ENCODE measurements at regions not wholly inside any gene's neighbourhood (a gene's known extent, or its start where the extent isn't known, plus 50 kb on each side); places are given as distances from the start of the nearest gene placed in this dataset.

GRCh38 chr2:217356142-217356541 lies 496.3 kb upstream of the TNP1 start:
- Histone ChIP-seq H3K4me2 (ENCODE audit: control insufficient read depth, extremely low read depth, insufficient read depth, low read depth, low read length) (no peak overlapping the region), H3K27me3 (ENCODE audit: control insufficient read depth, extremely low read depth, insufficient read depth, low read length) (no peaks in the 10 kb centered on the region), H3K27ac (ENCODE audit: control insufficient read depth, insufficient read depth, low read length) (no peak overlapping the region), H3K4me1 (ENCODE audit: control insufficient read depth, extremely low read depth, insufficient read depth, low read length) (peaks cover 7% of the 10 kb centered on the region), H3K9ac (ENCODE audit: control insufficient read depth, extremely low read depth, insufficient read depth, low read length) (no peak overlapping the region), H3K9me1 (ENCODE audit: control insufficient read depth, extremely low read depth, insufficient read depth, low read length) (no peaks in the 10 kb centered on the region), H3K9me3 (ENCODE audit: control insufficient read depth, low read depth, low read length) (no peaks in the 10 kb centered on the region), H3K79me2 (ENCODE audit: control insufficient read depth, insufficient read depth, low read length) (no peaks in the 10 kb centered on the region), H3K36me3 (ENCODE audit: control insufficient read depth in 2 of 2, extremely low read depth in 1 of 2, insufficient read depth in 2 of 2, low read length in 2 of 2) (no peaks in the 10 kb centered on the region), H4K20me1 (ENCODE audit: control insufficient read depth, extremely low read depth, insufficient read depth, low read length) (no peaks in the 10 kb centered on the region), H2AFZ (ENCODE audit: control insufficient read depth, low read length) (no peak overlapping the region), H3K4me3 (ENCODE audit: control insufficient read depth in 2 of 3, extremely low read depth in 1 of 3, insufficient read depth in 2 of 3, low read depth in 1 of 3, low read length in 3 of 3) (no peak overlapping the region)
- TF ChIP-seq CTCF (optimal IDR thresholded peaks at IDR 0.05 in 1 of 3, IDR thresholded peaks at IDR 0.05 in 1 of 3, conservative IDR thresholded peaks at IDR 0.05 in 1 of 3; ENCODE audit: extremely low read depth in 1 of 3, insufficient read depth in 2 of 3, low read length in 3 of 3), result no peak
- no peak for TF ChIP-seq EZH2 (IDR thresholded peaks at IDR 0.05; ENCODE audit: low read length)
- FAIRE-seq, result no peak
- dilution Hi-C loops (cut with MboI; ENCODE audit: extremely low pct_ligation_motif_present, low sequenced_read_pairs), result no loop called here
- DNase-seq (ENCODE audit: low read depth, low spot score), result no peak

GRCh38 chr2:217353591-217353990 lies 493.7 kb upstream of the TNP1 start:
- DNase-seq (ENCODE audit: low read depth, low spot score) (no peak), FAIRE-seq (no peak)
- dilution Hi-C loops (cut with MboI; ENCODE audit: extremely low pct_ligation_motif_present, low sequenced_read_pairs), result no loop called here
- no peak overlapping the region for H2AFZ ChIP-seq (ENCODE audit: control insufficient read depth, low read length)
- no peaks in the 10 kb centered on the region for H3K27me3 ChIP-seq (ENCODE audit: control insufficient read depth, extremely low read depth, insufficient read depth, low read length)
- no peak overlapping the region for H3K27ac ChIP-seq (ENCODE audit: control insufficient read depth, insufficient read depth, low read length)
- no peak overlapping the region for H3K9ac ChIP-seq (ENCODE audit: control insufficient read depth, extremely low read depth, insufficient read depth, low read length)
- TF ChIP-seq EZH2 (IDR thresholded peaks at IDR 0.05; ENCODE audit: low read length) (no peak), CTCF (optimal IDR thresholded peaks at IDR 0.05 in 1 of 3, IDR thresholded peaks at IDR 0.05 in 1 of 3, conservative IDR thresholded peaks at IDR 0.05 in 1 of 3; ENCODE audit: extremely low read depth in 1 of 3, insufficient read depth in 2 of 3, low read length in 3 of 3) (no peak)
- no peaks in the 10 kb centered on the region for H3K79me2 ChIP-seq (ENCODE audit: control insufficient read depth, insufficient read depth, low read length)
- H3K36me3 ChIP-seq (ENCODE audit: control insufficient read depth in 2 of 2, extremely low read depth in 1 of 2, insufficient read depth in 2 of 2, low read length in 2 of 2), result no peaks in the 10 kb centered on the region
- no peak overlapping the region for H3K4me2 ChIP-seq (ENCODE audit: control insufficient read depth, extremely low read depth, insufficient read depth, low read depth, low read length)
- H3K4me3 ChIP-seq (ENCODE audit: control insufficient read depth in 2 of 3, extremely low read depth in 1 of 3, insufficient read depth in 2 of 3, low read depth in 1 of 3, low read length in 3 of 3), result no peak overlapping the region
- no peaks in the 10 kb centered on the region for H3K9me1 ChIP-seq (ENCODE audit: control insufficient read depth, extremely low read depth, insufficient read depth, low read length)
- H4K20me1 ChIP-seq (ENCODE audit: control insufficient read depth, extremely low read depth, insufficient read depth, low read length), result no peaks in the 10 kb centered on the region
- no peaks in the 10 kb centered on the region for H3K4me1 ChIP-seq (ENCODE audit: control insufficient read depth, extremely low read depth, insufficient read depth, low read length)
- H3K9me3 ChIP-seq (ENCODE audit: control insufficient read depth, low read depth, low read length), result no peaks in the 10 kb centered on the region

Measured in keratinocyte (primary cell).